ENCODE measurements at regions not wholly inside any gene's neighbourhood (a gene's known extent, or its start where the extent isn't known, plus 50 kb on each side); places are given as distances from the start of the nearest gene placed in this dataset.

GRCh38 chr10:128528167-128528566 is 401.9 kb upstream of the MKI67 start:
- TF ChIP-seq TEAD4 (IDR thresholded peaks at IDR 0.05; ENCODE audit: borderline replicate concordance, insufficient read depth), result no peak
- no peak for TF ChIP-seq MAX (IDR thresholded peaks at IDR 0.05; ENCODE audit: low read depth)
- no peak for TF ChIP-seq YY1 (IDR thresholded peaks at IDR 0.05; ENCODE audit: low read depth)
- TF ChIP-seq CTCF (IDR thresholded peaks at IDR 0.05), result no peak
- TF ChIP-seq POLR2AphosphoS5 (IDR thresholded peaks at IDR 0.05; ENCODE audit: low read depth, low read length), result no peak
- TF ChIP-seq TAF1 (IDR thresholded peaks at IDR 0.05; ENCODE audit: borderline replicate concordance, low read depth, low read length), result no peak
- no peak for TF ChIP-seq USF2 (IDR thresholded peaks at IDR 0.05; ENCODE audit: borderline replicate concordance, low read depth, low read length)
- no peak for TF ChIP-seq RAD21 (IDR thresholded peaks at IDR 0.05; ENCODE audit: low read length)
- no peak for TF ChIP-seq EP300 (IDR thresholded peaks at IDR 0.05; ENCODE audit: borderline replicate concordance in 1 of 2, low read depth in 1 of 2, low read length in 1 of 2)
- no peak for TF ChIP-seq NRF1 (IDR thresholded peaks at IDR 0.05; ENCODE audit: low read depth, low read length)
- no peak for TF ChIP-seq JUND (IDR thresholded peaks at IDR 0.05)
